ENCODE measurements at regions not wholly inside any gene's neighbourhood (a gene's known extent, or its start where the extent isn't known, plus 50 kb on each side); places are given as distances from the start of the nearest gene placed in this dataset.

DNA sequence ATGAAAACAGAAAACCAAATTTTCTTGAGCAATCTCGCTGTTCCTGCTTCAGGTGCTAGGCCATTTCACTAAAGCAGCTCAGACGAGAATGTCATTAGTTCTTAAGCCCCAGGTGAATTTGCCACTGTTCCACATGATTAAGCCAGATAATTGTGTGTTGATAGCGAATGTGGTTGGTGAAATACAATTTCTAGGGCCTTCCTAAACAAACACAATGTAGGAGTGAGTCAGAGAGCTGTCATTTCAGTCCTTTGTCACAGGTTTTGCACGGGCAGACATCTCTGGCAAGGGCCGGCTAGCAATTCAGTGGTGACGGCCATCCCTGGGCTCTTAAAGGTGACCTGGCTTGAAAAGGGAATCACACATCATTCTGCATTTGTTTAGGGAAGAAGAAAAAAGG, 170.7 kb downstream of the TMEM182 start:
- TF ChIP-seq POLR2A (IDR thresholded peaks at IDR 0.05), result no peak
- TF ChIP-seq, protein P1, sequence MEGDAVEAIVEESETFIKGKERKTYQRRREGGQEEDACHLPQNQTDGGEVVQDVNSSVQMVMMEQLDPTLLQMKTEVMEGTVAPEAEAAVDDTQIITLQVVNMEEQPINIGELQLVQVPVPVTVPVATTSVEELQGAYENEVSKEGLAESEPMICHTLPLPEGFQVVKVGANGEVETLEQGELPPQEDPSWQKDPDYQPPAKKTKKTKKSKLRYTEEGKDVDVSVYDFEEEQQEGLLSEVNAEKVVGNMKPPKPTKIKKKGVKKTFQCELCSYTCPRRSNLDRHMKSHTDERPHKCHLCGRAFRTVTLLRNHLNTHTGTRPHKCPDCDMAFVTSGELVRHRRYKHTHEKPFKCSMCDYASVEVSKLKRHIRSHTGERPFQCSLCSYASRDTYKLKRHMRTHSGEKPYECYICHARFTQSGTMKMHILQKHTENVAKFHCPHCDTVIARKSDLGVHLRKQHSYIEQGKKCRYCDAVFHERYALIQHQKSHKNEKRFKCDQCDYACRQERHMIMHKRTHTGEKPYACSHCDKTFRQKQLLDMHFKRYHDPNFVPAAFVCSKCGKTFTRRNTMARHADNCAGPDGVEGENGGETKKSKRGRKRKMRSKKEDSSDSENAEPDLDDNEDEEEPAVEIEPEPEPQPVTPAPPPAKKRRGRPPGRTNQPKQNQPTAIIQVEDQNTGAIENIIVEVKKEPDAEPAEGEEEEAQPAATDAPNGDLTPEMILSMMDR (IDR thresholded peaks at IDR 0.05), result no peak
